HFFc6 (cell line): ENCODE measurements at regions not wholly inside any gene's neighbourhood (a gene's known extent, or its start where the extent isn't known, plus 50 kb on each side); places are given as distances from the start of the nearest gene placed in this dataset.

Experiments used
- DNase-seq: peaks from one replicate; pipeline ENCODE4 v3.0.0-alpha.2; 2018
- H3K27ac Mint-ChIP-seq: 2 replicates; pipeline ENCODE4 v1.8.0; 2020; ENCODE audit warnings: mild to moderate bottlenecking, mixed read lengths
- H3K27me3 Mint-ChIP-seq: 2 replicates; pipeline ENCODE4 v1.8.0; 2021; ENCODE audit warnings: mild to moderate bottlenecking, moderate library complexity, mixed read lengths; ENCODE audit not compliant: insufficient read depth
- H3K36me3 Mint-ChIP-seq: 2 replicates; pipeline ENCODE4 v1.8.0; 2021; ENCODE audit warnings: low read depth, mixed read lengths
- H3K4me1 Mint-ChIP-seq: 2 replicates; pipeline ENCODE4 v1.8.0; 2020; ENCODE audit warnings: low read depth, mixed read lengths
- H3K4me3 Mint-ChIP-seq: 2 replicates; pipeline ENCODE4 v1.8.0; 2020; ENCODE audit warnings: mild to moderate bottlenecking, moderate library complexity, mixed read lengths
- H3K9me3 Mint-ChIP-seq: 2 replicates; pipeline ENCODE4 v1.8.0; 2020; ENCODE audit warnings: mild to moderate bottlenecking, mixed read lengths
- TF ChIP-seq, protein P1 (sequence below): fragments of 200-600 bp; sonication (generic); IDR thresholded peaks from 2 replicates; pipeline ENCODE4 v1.5.0; 2021; ENCODE audit warnings: antibody characterized with exemption, mild to moderate bottlenecking

DNA sequence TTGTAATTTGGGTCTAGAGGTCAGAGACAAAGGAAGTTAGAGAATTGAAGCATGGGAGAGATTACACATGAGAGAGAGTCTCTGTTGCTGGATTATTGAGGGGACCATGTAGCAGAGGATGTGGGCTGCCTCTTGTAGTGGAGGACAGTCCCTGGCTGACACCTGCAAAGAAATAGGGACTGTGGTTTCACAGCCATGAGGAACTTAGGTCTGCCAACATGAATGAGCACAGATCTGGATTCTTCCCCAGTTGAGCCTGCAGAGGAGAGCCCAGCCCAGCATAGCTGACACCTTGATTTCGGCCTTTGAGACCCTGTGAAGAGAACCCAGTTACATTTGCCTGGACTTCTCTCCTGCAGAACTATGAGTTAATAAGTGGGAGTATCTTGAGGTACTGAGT is 179.5 kb upstream of the TWIST2 start:
- peaks cover 21% of the 10 kb centered on the region for H3K27me3 Mint-ChIP-seq
- TF ChIP-seq, protein P1, sequence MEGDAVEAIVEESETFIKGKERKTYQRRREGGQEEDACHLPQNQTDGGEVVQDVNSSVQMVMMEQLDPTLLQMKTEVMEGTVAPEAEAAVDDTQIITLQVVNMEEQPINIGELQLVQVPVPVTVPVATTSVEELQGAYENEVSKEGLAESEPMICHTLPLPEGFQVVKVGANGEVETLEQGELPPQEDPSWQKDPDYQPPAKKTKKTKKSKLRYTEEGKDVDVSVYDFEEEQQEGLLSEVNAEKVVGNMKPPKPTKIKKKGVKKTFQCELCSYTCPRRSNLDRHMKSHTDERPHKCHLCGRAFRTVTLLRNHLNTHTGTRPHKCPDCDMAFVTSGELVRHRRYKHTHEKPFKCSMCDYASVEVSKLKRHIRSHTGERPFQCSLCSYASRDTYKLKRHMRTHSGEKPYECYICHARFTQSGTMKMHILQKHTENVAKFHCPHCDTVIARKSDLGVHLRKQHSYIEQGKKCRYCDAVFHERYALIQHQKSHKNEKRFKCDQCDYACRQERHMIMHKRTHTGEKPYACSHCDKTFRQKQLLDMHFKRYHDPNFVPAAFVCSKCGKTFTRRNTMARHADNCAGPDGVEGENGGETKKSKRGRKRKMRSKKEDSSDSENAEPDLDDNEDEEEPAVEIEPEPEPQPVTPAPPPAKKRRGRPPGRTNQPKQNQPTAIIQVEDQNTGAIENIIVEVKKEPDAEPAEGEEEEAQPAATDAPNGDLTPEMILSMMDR, result no peak
- H3K4me3 Mint-ChIP-seq, result no peak overlapping the region
- no peak overlapping the region for H3K27ac Mint-ChIP-seq
- no peak for DNase-seq
- H3K9me3 Mint-ChIP-seq, result peaks cover 5% of the 10 kb centered on the region
- no peaks in the 10 kb centered on the region for H3K36me3 Mint-ChIP-seq
- peaks cover 6% of the 10 kb centered on the region; the same call in 1 of the 2 replicates for H3K4me1 Mint-ChIP-seq

DNA sequence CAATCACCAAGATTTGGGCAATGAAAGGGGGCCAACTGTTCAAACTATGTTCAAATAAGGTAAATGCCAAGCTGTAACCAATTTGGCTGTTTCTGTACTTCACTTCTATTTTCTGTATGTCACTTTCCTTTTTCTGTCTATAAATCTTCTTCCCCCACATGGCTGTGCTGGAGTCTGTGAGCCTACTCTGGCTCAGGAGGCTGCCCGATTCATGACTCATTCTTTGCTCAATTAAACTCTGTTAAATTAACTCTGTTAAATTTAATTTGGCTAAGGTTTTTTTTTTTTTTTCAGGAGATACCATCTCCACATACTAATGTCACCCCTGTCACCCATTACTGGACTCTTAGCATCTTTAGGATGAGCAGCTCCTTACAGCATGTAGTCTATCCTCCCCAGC is 178.8 kb upstream of the TWIST2 start:
- H3K4me3 Mint-ChIP-seq, result no peak overlapping the region
- peaks cover 5% of the 10 kb centered on the region for H3K9me3 Mint-ChIP-seq
- no peaks in the 10 kb centered on the region for H3K36me3 Mint-ChIP-seq
- H3K4me1 Mint-ChIP-seq, result peaks cover 6% of the 10 kb centered on the region; the same call in 1 of the 2 replicates
- peaks cover 17% of the 10 kb centered on the region for H3K27me3 Mint-ChIP-seq
- DNase-seq, result no peak
- H3K27ac Mint-ChIP-seq, result no peak overlapping the region
- TF ChIP-seq, protein P1, result no peak

DNA sequence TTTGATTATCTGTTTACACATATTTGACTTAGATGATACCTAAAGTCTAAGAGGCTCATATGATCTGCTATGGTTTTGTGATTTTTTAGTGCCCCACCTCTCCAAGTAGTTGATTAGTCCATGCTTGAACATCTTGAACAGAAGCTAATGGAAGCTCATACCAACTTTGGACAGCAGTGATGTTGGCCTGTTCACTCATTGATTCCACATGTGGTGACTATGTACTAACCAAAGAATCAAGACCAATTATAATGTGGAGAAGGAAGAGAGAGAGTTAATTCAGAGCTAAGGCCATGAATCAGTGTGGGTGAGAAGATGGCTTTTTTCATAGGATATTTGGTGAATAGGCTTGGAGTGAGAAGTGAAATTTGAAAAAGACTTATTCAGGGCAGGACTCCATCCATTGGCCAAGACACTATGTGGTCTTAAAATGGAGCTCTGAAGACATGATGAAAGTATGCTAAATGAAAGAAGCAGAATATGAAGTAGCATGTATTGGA is 178.3 kb upstream of the TWIST2 start:
- TF ChIP-seq, protein P1, result no peak
- H3K36me3 Mint-ChIP-seq, result no peaks in the 10 kb centered on the region
- H3K4me3 Mint-ChIP-seq, result no peak overlapping the region
- peaks cover 15% of the 10 kb centered on the region for H3K27me3 Mint-ChIP-seq
- H3K4me1 Mint-ChIP-seq, result peaks cover 6% of the 10 kb centered on the region; the same call in 1 of the 2 replicates
- H3K27ac Mint-ChIP-seq, result no peak overlapping the region
- H3K9me3 Mint-ChIP-seq, result peaks cover 10% of the 10 kb centered on the region
- no peak for DNase-seq

DNA sequence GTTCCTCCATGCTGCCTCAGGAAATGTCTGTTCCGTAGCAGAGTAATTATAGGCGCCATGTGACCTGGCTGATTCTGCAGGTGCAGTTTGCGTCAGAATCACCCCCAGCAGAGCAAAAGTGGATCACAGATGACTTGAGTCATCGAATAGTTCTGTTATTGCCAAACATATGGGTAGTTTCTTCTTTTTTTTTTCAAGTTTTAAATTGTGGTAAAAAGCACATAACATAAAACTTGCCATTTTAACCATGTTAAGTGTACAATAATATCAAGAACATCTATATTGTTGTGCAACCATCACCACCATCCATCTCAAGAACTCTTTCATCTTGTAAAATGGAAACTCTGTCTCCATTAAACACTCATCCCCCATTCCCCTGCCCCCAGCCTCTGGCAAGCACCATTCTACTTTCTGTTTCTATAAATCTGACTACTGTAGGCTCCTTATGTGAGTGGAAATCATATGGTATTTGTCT is 177.7 kb upstream of the TWIST2 start:
- DNase-seq, result no peak
- H3K27ac Mint-ChIP-seq, result no peak overlapping the region
- peaks cover 12% of the 10 kb centered on the region for H3K27me3 Mint-ChIP-seq
- H3K9me3 Mint-ChIP-seq, result peaks cover 10% of the 10 kb centered on the region
- H3K36me3 Mint-ChIP-seq, result no peaks in the 10 kb centered on the region
- TF ChIP-seq, protein P1, result no peak
- H3K4me3 Mint-ChIP-seq, result no peak overlapping the region
- peaks cover 6% of the 10 kb centered on the region; the same call in 1 of the 2 replicates for H3K4me1 Mint-ChIP-seq

DNA sequence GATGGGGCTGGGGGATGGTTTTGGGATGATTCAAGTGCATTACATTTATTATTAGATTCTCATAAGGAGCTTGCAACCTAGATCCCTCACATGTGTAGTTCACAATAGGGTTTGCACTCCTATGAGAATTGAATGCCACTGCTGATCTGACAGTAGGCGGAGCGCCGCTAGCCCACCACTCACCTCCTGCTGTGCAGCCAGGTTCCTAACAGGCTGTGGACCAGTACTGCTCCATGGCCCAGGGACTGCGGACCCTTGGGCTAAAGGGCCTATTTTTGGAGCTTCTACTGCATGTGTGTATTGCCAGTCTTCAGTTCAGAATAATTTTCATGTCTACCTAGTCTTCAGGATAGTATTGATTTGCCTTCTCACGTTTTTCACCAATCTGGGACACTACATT is 165.3 kb upstream of the TWIST2 start:
- H3K36me3 Mint-ChIP-seq, result peaks cover 7% of the 10 kb centered on the region
- TF ChIP-seq, protein P1, result no peak
- no peak overlapping the region for H3K27ac Mint-ChIP-seq
- no peak overlapping the region for H3K4me3 Mint-ChIP-seq
- peaks cover 8% of the 10 kb centered on the region for H3K9me3 Mint-ChIP-seq
- H3K4me1 Mint-ChIP-seq, result peaks cover 32% of the 10 kb centered on the region
- no peak for DNase-seq
- peaks cover 9% of the 10 kb centered on the region for H3K27me3 Mint-ChIP-seq
